Fibroblast of gingiva (primary cell): ENCODE measurements at regions not wholly inside any gene's neighbourhood (a gene's known extent, or its start where the extent isn't known, plus 50 kb on each side); places are given as distances from the start of the nearest gene placed in this dataset.

Experiments
- DNase-seq: peaks from one replicate; pipeline ENCODE4 v3.0.0-alpha.2; 2011; ENCODE audit warnings: low read depth

DNA sequence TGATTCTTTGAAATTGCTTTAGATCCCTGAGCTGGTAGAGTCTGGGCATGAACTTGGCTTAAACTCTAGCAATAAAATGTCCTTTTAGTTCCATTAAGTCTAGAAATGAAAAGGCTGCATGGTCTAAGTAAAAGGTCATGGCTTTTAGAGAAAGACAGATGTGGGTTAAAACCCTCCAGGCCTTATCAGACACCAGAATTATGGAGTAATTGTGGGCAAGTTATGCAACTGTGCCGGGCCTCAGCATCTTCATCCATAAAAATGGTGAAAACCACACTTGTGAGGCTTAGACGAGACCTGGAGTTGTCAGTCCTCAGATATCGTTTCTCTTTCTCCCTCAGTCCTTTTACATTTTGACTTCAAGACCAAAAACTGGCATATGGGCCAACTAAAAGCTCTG, 597.9 kb upstream of the KIRREL3 start:
- DNase-seq: no peak

DNA sequence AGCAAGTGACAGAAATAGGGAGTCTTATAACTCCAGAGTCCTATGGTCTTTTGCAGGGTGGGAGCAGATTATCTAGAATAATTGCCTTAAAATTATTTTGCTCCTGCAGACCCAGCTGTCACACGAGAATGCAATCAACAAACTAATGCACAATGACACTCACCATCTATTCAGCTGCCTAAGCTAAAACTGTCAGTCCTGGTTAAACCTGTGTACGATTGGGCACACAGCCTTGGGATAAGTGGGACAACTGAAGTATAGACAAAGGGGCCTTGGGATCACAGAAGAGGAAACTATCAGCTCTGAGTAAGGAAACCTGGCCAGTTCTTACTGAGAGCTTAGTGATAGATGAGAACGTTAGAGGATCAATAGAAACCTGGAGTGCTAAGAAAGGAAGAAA, 595.9 kb upstream of the KIRREL3 start:
- no peak for DNase-seq

DNA sequence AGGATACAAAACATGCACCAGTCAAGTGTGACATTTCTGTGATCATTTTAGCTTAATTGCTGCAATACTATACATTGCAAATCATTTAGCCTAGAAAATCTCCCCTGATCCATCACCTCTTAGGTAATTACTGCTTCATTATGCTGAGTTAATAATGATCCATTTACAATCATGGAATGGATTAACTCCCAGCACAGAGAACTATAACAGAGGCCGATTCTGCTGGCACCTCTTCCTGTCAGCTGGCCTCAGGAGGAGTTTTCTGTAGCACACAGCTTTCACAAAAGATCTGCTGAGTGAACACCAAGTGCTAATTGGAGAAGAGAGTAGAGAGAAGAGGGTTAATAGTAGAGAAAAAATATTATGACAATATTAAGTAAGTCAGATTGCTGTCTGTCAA, 591.8 kb upstream of the KIRREL3 start:
- no peak for DNase-seq

GRCh38 chr11:127590314-127590713, 589.7 kb upstream of the KIRREL3 start:
- DNase-seq: no peak

DNA sequence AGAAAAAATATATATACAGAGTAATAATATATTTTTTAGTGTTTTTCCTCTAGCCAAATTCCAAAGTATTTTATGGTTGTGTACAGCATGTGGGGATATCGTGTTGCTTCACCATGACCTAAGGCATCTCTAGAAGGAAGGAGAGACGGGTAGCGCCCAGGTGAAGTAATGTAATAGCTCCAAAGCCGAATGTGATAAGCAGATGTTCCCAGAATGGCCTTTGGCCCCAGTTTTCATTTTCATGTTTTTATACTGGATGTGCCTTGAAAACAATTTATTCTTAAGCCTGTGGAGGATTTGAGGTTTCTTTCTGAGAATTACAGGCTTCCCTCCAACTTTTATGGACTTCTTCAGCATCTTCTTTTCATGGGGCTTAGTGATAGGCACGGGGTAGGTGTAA, 587.9 kb upstream of the KIRREL3 start:
- no peak for DNase-seq

- DNase-seq: no peak
These were observed 586.9 kb upstream of the KIRREL3 start for GRCh38 chr11:127587511-127587910.

DNA sequence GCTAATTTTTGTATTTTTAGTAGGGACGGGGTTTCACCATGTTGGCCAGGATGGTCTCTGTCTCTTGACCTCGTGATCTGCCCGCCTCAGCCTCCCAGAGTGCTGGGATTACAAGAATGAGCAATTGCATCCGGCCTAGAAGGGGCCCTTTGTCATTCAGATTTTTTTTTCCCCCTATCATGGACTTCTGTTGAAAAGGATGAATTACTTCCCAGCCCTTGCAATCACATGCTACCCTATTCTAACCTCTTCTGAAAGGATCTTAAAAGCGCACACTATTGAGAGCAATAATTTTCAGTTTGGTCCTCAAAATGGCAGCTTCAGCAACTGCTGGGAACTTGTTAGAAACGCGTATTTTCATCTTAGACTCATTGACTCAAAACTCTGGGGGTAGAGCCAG, 575.6 kb upstream of the KIRREL3 start:
- no peak for DNase-seq

DNA sequence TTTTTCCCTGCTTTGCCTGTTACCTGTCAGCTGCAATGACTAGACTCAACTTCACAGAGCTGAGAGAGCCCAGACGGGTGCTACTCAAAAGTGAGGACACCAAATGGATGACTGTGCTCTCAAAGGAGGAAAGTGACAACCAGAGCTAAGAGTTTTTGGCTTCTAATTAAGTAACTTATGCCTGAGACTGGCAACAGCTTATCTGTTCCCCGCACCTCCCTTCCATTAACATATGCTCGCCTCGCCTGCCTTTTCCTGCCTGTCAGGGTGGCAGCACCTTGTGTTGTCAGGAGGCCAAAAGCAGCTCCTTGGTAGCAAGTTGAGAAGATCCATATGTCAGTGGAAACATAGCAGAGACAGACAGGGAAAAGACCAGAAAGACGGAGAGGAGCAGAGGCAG, 573.9 kb upstream of the KIRREL3 start:
- DNase-seq: no peak

DNA sequence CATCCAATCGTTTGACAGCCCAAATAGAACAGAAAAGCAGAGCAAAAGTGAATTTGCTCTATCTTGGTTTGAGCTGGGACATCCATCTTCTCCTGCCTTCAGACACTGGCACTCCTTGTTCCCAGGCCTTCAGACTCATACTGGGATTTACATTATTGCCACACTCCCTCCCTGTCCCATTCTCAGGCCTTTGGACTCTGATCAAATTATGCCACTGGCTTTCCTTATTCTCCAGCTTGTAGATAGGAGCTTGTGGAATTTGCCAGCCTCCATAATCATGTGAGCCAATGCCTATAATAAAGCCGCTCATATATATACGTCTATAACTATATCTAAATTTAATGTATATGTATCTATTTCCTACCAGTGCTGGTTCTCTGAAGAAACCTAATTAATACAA, 568.3 kb upstream of the KIRREL3 start:
- no peak for DNase-seq

GRCh38 chr11:127567237-127567932, 566.8 kb upstream of the KIRREL3 start:
- no peak for DNase-seq

- no peak for DNase-seq
These were observed 564.2 kb upstream of the KIRREL3 start for GRCh38 chr11:127564810-127565209.

GRCh38 chr11:127559978-127560377, 559.4 kb upstream of the KIRREL3 start:
- no peak for DNase-seq

- no peak for DNase-seq
These were observed 551.9 kb upstream of the KIRREL3 start for GRCh38 chr11:127552446-127552845.

DNA sequence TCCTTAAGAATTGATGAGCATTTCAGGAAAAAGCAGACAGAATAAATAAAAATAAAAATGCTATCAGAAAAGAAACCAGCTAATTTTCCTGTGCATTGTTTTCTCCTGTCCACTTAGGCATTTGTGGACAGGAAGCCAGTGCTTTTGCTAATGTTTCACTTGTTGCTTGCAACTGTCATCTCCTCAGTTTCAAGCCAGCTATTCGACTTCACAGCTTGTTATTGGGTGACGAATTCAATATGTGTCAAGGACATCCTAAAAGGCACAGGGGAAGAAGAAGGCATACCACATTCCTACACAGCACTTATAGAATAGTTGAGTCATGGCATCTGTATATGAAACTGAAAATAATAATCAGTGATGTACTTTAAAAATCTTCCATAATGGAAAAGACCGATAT, 530.6 kb upstream of the KIRREL3 start:
- no peak for DNase-seq

DNA sequence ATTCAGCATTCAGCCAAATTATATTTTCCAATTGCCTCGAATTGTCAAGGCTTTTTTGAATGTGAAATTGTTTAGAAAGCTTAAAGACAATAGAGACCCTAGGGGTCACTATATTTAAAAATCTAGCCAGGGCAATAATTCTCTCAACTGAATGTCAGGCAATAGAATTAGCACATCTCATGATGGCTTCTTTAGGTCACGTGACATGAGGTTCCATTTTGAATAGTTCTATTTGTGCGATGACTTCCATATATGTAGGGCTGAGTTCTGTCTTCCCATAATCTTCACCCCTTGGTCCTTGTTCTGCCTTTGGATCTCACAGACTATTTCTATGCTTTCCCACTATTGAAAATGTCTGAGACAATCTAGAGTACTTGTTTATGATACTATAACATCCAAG, 527.7 kb upstream of the KIRREL3 start:
- DNase-seq: no peak

- DNase-seq: no peak
These were observed 524.0 kb upstream of the KIRREL3 start for GRCh38 chr11:127524618-127525017.

GRCh38 chr11:127521413-127521812, 520.8 kb upstream of the KIRREL3 start:
- DNase-seq: no peak

DNA sequence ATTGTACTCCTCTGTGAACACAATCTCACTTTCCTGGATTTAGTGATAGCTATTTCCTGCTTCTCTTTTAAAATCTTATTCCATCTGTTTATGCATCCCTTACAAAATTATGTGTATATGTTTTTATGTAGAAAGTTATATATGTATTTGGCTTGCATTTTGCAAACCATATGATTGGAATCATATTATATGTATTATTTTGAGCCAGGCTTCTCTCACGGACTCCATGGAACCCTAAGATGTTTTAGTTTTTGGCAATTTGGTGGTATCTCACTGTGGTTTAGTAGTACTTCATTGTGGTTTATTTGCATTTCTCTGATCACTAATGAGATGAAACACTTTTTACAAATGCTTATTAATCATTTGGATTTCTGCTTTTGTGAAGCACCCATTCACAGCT, 507.3 kb upstream of the KIRREL3 start:
- DNase-seq: no peak

GRCh38 chr11:127506647-127507046, 506.1 kb upstream of the KIRREL3 start:
- no peak for DNase-seq

- no peak for DNase-seq
These were observed 505.6 kb upstream of the KIRREL3 start for GRCh38 chr11:127506126-127506525.

DNA sequence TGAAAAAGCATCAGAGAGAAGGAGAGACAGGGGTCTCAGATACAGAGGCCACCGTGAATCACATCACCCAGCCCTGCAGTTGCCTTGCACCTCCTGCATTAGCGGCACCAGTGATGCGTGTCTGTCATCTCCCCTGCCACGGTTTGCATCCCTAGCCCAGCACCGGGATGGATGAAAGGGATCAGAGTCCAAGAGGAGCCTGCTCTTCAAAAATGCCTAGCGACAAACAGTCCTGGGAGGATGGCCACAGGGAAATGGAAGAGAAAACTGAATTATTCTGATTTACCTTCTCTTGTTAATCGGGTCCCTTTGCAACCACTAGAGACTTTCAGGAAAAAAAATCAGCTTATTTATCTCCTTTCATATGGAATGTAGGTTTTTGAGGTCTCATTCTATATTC, 495.6 kb upstream of the KIRREL3 start:
- DNase-seq: no peak

- no peak for DNase-seq
These were observed 492.9 kb upstream of the KIRREL3 start for GRCh38 chr11:127493330-127494022.

GRCh38 chr11:127492029-127492428, 491.5 kb upstream of the KIRREL3 start:
- no peak for DNase-seq

GRCh38 chr11:127491589-127491988, 491.0 kb upstream of the KIRREL3 start:
- no peak for DNase-seq
